Thyroid gland (tissue), 4 donors: ENCODE measurements at regions not wholly inside any gene's neighbourhood (a gene's known extent, or its start where the extent isn't known, plus 50 kb on each side); places are given as distances from the start of the nearest gene placed in this dataset.

ENCODE experiments used
- DNase-seq, 2 donors: peaks; one replicate each; pipeline ENCODE4 v3.0.0-alpha.2; 2019
- H3K27ac ChIP-seq, 3 donors: fragments of 200-600 bp; sonication (generic); 1 replicate in 2 of 3; 2 replicates in 1 of 3; pipeline ENCODE4 v1.5.1; 2016 to 2019; ENCODE audit warnings: mild to moderate bottlenecking in 1 of 3, moderate library complexity in 1 of 3
- H3K27me3 ChIP-seq: fragments of 200-600 bp; sonication (generic); one replicate; pipeline ENCODE4 v1.5.1; 2019
- H3K36me3 ChIP-seq, 2 donors: fragments of 200-600 bp; sonication (generic); one replicate each; pipeline ENCODE4 v1.5.1; 2016 to 2019
- H3K4me1 ChIP-seq, 2 donors: fragments of 200-600 bp; sonication (generic); one replicate each; pipeline ENCODE4 v1.5.1; 2017 to 2019
- H3K4me3 ChIP-seq, 3 donors: fragments of 200-600 bp; sonication (generic); replicated peaks in 1 of 3; 1 replicate in 2 of 3; 2 replicates in 1 of 3; pipeline ENCODE4 v1.5.1; 2016; ENCODE audit warnings: mild to moderate bottlenecking in 1 of 3
- H3K9me3 ChIP-seq: fragments of 200-600 bp; sonication (generic); one replicate; pipeline ENCODE4 v1.5.1; 2017
- CTCF ChIP-seq, 6 experiments: fragments of 200-600 bp in 3 of 6; fragments of 450-650 bp in 3 of 6; sonication (generic) in 3 of 6; IDR thresholded peaks; one replicate each; pipeline ENCODE4 v1.5.1; 2016 to 2019; ENCODE audit warnings: antibody characterized with exemption in 6 of 6, mild to moderate bottlenecking in 2 of 6, inconsistent platforms in 1 of 6, moderate library complexity in 1 of 6
- POLR2A ChIP-seq, 2 donors: fragments of 450-650 bp; IDR thresholded peaks; one replicate each; pipeline ENCODE4 v1.6.1; 2017; ENCODE audit warnings: antibody characterized with exemption in 2 of 2, mild to moderate bottlenecking in 2 of 2, moderate library complexity in 1 of 2
- WGBS, 2 donors: methylation state at CpG; one replicate each; pipeline ENCODE4 v1.1.5; 2017; 5-methylcytosine and 5-hydroxymethylcytosine counted together
- intact Hi-C: fragments of 100-400 bp; cut with DNase I; formaldehyde crosslinking; loops from one replicate; pipeline ENCODE4 v1.15.1; 2023

DNA sequence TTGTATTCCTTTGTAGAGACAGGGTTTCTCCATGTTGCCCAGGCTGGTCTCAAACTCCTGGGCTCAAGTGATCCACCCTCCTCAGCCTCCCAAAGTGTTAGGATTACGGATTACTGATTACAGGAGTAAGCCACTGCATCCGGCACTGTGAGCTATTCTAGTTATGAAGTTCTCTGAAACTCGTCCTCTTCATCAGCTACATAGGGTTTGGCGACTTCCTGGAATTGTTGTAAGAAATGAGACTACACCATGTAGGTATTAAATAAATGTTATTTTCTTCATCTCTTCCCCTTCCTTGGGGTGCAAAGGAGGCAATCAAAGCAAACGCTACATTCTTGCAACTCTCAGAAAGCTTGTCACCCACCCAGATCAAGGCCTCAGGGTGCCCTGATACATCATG, 131.2 kb upstream of the TIAM1 start:
- WGBS, 2 donors = 88 to 91% methylated on average over 5 of the region's 5 CpGs
- intact Hi-C loops = no loop called here
- no peak for DNase-seq
- Histone ChIP-seq H3K4me3 (no peak overlapping the region), H3K27me3 (no peaks in the 10 kb centered on the region), H3K36me3 (no peaks in the 10 kb centered on the region), H3K4me1 (no peaks in the 10 kb centered on the region), H3K9me3 (no peaks in the 10 kb centered on the region), H3K27ac (no peak overlapping the region)
- TF ChIP-seq CTCF (IDR thresholded peaks at IDR 0.05) = no peak
- no peak for TF ChIP-seq POLR2A (IDR thresholded peaks at IDR 0.05)

GRCh38 chr21:31473685-31474345, 129.8 kb upstream of the TIAM1 start:
- 90 to 91% methylated on average over 8 of the region's 8 CpGs for WGBS, 2 donors
- Histone ChIP-seq H3K27ac (no peak overlapping the region), H3K9me3 (no peaks in the 10 kb centered on the region), H3K4me1 (no peaks in the 10 kb centered on the region), H3K27me3 (no peaks in the 10 kb centered on the region), H3K4me3 (no peak overlapping the region), H3K36me3 (no peaks in the 10 kb centered on the region)
- intact Hi-C loops = no loop called here
- TF ChIP-seq POLR2A (IDR thresholded peaks at IDR 0.05) (no peak), CTCF (IDR thresholded peaks at IDR 0.05) (no peak)
- DNase-seq = no peak

GRCh38 chr21:31471865-31472264, 127.8 kb upstream of the TIAM1 start:
- no peaks in the 10 kb centered on the region for H3K36me3 ChIP-seq
- H3K27me3 ChIP-seq = no peaks in the 10 kb centered on the region
- no peak for DNase-seq
- H3K4me3 ChIP-seq = no peak overlapping the region
- no peak for TF ChIP-seq CTCF (IDR thresholded peaks at IDR 0.05)
- TF ChIP-seq POLR2A (IDR thresholded peaks at IDR 0.05) = no peak
- H3K4me1 ChIP-seq = no peaks in the 10 kb centered on the region
- intact Hi-C loops = no loop called here
- WGBS, 2 donors = 91 to 94% methylated on average over 4 of the region's 4 CpGs
- no peak overlapping the region for H3K27ac ChIP-seq
- H3K9me3 ChIP-seq = no peaks in the 10 kb centered on the region

DNA sequence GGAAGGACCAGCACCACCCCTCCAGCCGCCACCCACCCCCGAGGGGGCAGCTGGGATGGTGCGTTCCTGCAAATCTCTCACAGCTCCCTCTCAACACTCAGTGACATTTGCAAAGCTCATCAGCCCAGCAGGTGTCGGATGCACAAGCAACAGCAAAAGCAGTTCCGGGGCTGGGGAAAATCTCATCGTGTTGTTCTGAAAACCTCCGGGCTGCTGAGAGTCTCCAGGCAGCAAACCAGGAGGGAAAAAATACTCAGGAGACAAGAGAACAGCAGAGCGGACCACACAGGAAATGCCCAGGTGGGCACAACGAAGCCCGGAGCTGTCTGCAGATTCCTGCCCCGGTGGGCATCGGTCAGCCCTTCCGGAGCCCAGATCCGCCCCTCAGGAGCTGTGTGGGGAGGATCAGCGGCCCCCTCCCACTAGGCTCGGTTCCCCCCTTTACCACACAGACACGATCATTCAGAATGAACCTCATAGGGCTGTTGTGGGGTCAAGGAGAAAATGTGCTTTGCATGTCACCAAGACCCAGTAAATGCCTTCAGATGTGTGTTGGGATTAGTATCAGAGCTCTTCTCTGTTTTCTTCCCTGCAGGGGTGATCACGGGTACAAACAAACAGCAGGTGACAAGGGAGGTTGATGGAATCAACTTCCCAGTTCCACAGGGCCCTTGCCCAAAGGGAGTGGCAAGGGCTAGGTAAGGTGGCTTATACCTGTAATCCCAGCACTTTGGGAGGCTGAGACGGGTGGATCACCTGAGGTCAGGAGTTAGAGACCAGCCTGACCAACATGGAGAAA, 127.0 kb upstream of the TIAM1 start:
- no peak for DNase-seq
- WGBS, 2 donors = 66 to 67% methylated on average over 16 to 19 of the region's 19 CpGs
- intact Hi-C loops = no loop called here
- Histone ChIP-seq H3K36me3 (no peaks in the 10 kb centered on the region), H3K27ac (no peak overlapping the region), H3K9me3 (no peaks in the 10 kb centered on the region), H3K27me3 (no peaks in the 10 kb centered on the region), H3K4me3 (no peak overlapping the region), H3K4me1 (no peaks in the 10 kb centered on the region)
- no peak for TF ChIP-seq CTCF (IDR thresholded peaks at IDR 0.05)

DNA sequence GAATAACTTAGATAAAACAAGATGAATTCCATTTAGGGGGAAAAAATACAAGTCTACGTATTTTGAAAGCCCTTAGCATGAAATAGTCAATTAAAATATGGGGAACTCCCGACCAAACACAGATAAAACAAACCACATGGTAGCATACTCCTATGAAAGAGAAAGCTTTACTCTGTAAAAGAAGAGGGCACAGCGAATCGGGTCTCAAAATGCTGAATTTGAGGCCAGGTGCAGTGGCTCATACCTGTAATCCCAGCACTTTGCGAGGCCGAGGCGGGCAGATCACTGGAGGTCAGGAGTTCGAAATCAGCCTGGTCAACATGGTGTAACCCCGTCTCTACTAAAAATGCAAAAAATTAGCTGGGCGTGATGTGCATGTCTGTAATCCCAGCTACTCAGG, 116.9 kb upstream of the TIAM1 start:
- intact Hi-C loops = no loop called here

More for the DNA sequence above, 116.9 kb upstream of the TIAM1 start:
- DNase-seq = no peak
- 85 to 94% methylated on average over 10 of the region's 10 CpGs for WGBS, 2 donors
- TF ChIP-seq POLR2A (IDR thresholded peaks at IDR 0.05) (no peak), CTCF (IDR thresholded peaks at IDR 0.05) (no peak)
- H3K9me3 ChIP-seq = no peaks in the 10 kb centered on the region
- H3K36me3 ChIP-seq = no peaks in the 10 kb centered on the region
- H3K27me3 ChIP-seq = no peaks in the 10 kb centered on the region
- no peaks in the 10 kb centered on the region for H3K4me1 ChIP-seq
- no peak overlapping the region for H3K4me3 ChIP-seq
- H3K27ac ChIP-seq = no peak overlapping the region
